Activated CD8-positive, alpha-beta T cell treated with anti-CD3 and anti-CD28 coated beads, Interleukin-2, amount 10 ng/mL, durations not matched to agents 7 days and 5 days (primary cell): ENCODE measurements at regions not wholly inside any gene's neighbourhood (a gene's known extent, or its start where the extent isn't known, plus 50 kb on each side); places are given as distances from the start of the nearest gene placed in this dataset.

ENCODE experiments used
- ATAC-seq: fragments of 150-1000 bp; cut with Tn5 transposase; one replicate; pipeline ENCODE4 v1.10.0; 2021; ENCODE audit warnings: moderate library complexity
- CTCF ChIA-PET: fragments of 350-600 bp; sonication (Branson Sonifier 250); formaldehyde crosslinking; loops from one replicate; lab custom pipeline; 2021; ENCODE audit warnings: antibody characterized with exemption; lab: Charles Lee
- POLR2A ChIA-PET: fragments of 350-600 bp; sonication (Branson Sonifier 250); formaldehyde crosslinking; loops from one replicate; lab custom pipeline; 2021; ENCODE audit warnings: antibody characterized with exemption; lab: Charles Lee
- DNase-seq: peaks from one replicate; pipeline ENCODE4 v3.0.0-alpha.2; 2020
- H3K27ac Mint-ChIP-seq: one replicate; pipeline ENCODE4 v1.8.0; 2021; ENCODE audit warnings: mild to moderate bottlenecking, mixed read lengths
- H3K27me3 Mint-ChIP-seq: one replicate; pipeline ENCODE4 v1.8.0; 2021; ENCODE audit warnings: low read depth, mixed read lengths
- H3K36me3 Mint-ChIP-seq: one replicate; pipeline ENCODE4 v1.8.0; 2021; ENCODE audit warnings: low read depth, mixed read lengths
- H3K4me1 Mint-ChIP-seq: one replicate; pipeline ENCODE4 v1.8.0; 2021; ENCODE audit warnings: low read depth, mixed read lengths
- H3K4me3 Mint-ChIP-seq: one replicate; pipeline ENCODE4 v1.8.0; 2021; ENCODE audit warnings: mild to moderate bottlenecking, mixed read lengths
- H3K9me3 Mint-ChIP-seq: one replicate; pipeline ENCODE4 v1.8.0; 2022; ENCODE audit warnings: mixed read lengths; ENCODE audit not compliant: insufficient read depth

GRCh38 chr2:104290566-104290891, 563.4 kb upstream of the POU3F3 start:
- ChIA-PET CTCF (no interaction called here), POLR2A (no interaction called here)
- DNase-seq (no peak), ATAC-seq (no peak)
- H3K27ac Mint-ChIP-seq: no peak overlapping the region
- no peaks in the 10 kb centered on the region for H3K27me3 Mint-ChIP-seq
- H3K36me3 Mint-ChIP-seq: no peaks in the 10 kb centered on the region
- no peaks in the 10 kb centered on the region for H3K9me3 Mint-ChIP-seq
- no peak overlapping the region for H3K4me3 Mint-ChIP-seq
- H3K4me1 Mint-ChIP-seq: no peaks in the 10 kb centered on the region

- ChIA-PET POLR2A (no interaction called here), CTCF (no interaction called here)
- Mint-ChIP-seq H3K27me3 (no peaks in the 10 kb centered on the region), H3K9me3 (no peaks in the 10 kb centered on the region), H3K4me3 (no peak overlapping the region), H3K4me1 (no peaks in the 10 kb centered on the region), H3K36me3 (no peaks in the 10 kb centered on the region), H3K27ac (no peak overlapping the region)
- no peak for ATAC-seq
- no peak for DNase-seq
Observed at GRCh38 chr2:104312684-104313083, 541.2 kb upstream of the POU3F3 start.

- no peak for ATAC-seq
- ChIA-PET CTCF (no interaction called here), POLR2A (no interaction called here)
- H3K4me1 Mint-ChIP-seq: no peaks in the 10 kb centered on the region
- H3K27me3 Mint-ChIP-seq: peaks cover 7% of the 10 kb centered on the region
- DNase-seq: no peak
- no peak overlapping the region for H3K4me3 Mint-ChIP-seq
- H3K27ac Mint-ChIP-seq: no peak overlapping the region
- no peaks in the 10 kb centered on the region for H3K9me3 Mint-ChIP-seq
- no peaks in the 10 kb centered on the region for H3K36me3 Mint-ChIP-seq
Observed at GRCh38 chr2:104318001-104318665, 535.8 kb upstream of the POU3F3 start.

- H3K4me1 Mint-ChIP-seq: no peaks in the 10 kb centered on the region
- H3K4me3 Mint-ChIP-seq: no peak overlapping the region
- H3K9me3 Mint-ChIP-seq: no peaks in the 10 kb centered on the region
- ChIA-PET CTCF (interaction anchor here (0.7 kb wide), 1 partner anchor 514 kb away, joined by 3 read pairs; no protein-coding TSS in a partner anchor), POLR2A (no interaction called here)
- ATAC-seq (no peak), DNase-seq (no peak)
- no peaks in the 10 kb centered on the region for H3K36me3 Mint-ChIP-seq
- no peak overlapping the region for H3K27ac Mint-ChIP-seq
- H3K27me3 Mint-ChIP-seq: peaks cover 7% of the 10 kb centered on the region
Observed at GRCh38 chr2:104321116-104321795, 532.7 kb upstream of the POU3F3 start.

GRCh38 chr2:104321796-104322349, 532.0 kb upstream of the POU3F3 start:
- H3K36me3 Mint-ChIP-seq: no peaks in the 10 kb centered on the region
- ChIA-PET POLR2A (no interaction called here), CTCF (interaction anchor here (0.7 kb wide), 1 partner anchor 514 kb away, joined by 3 read pairs; no protein-coding TSS in a partner anchor)
- no peak overlapping the region for H3K4me3 Mint-ChIP-seq
- DNase-seq (no peak), ATAC-seq (no peak)
- H3K27ac Mint-ChIP-seq: no peak overlapping the region
- no peaks in the 10 kb centered on the region for H3K9me3 Mint-ChIP-seq
- H3K4me1 Mint-ChIP-seq: no peaks in the 10 kb centered on the region
- H3K27me3 Mint-ChIP-seq: peaks cover 7% of the 10 kb centered on the region

GRCh38 chr2:104332731-104333130, 521.2 kb upstream of the POU3F3 start:
- Mint-ChIP-seq H3K9me3 (no peaks in the 10 kb centered on the region), H3K4me3 (no peak overlapping the region), H3K27ac (no peak overlapping the region), H3K36me3 (no peaks in the 10 kb centered on the region), H3K4me1 (no peaks in the 10 kb centered on the region), H3K27me3 (no peaks in the 10 kb centered on the region)
- DNase-seq (no peak), ATAC-seq (no peak)
- CTCF ChIA-PET: no interaction called here
- POLR2A ChIA-PET: no interaction called here

GRCh38 chr2:104337869-104338268, 516.0 kb upstream of the POU3F3 start:
- H3K4me1 Mint-ChIP-seq: no peaks in the 10 kb centered on the region
- DNase-seq: no peak
- POLR2A ChIA-PET: no interaction called here
- no peaks in the 10 kb centered on the region for H3K27me3 Mint-ChIP-seq
- no peak overlapping the region for H3K4me3 Mint-ChIP-seq
- no peaks in the 10 kb centered on the region for H3K36me3 Mint-ChIP-seq
- H3K27ac Mint-ChIP-seq: no peak overlapping the region
- no peaks in the 10 kb centered on the region for H3K9me3 Mint-ChIP-seq
- CTCF ChIA-PET: no interaction called here
- ATAC-seq: no peak

- Mint-ChIP-seq H3K27me3 (no peaks in the 10 kb centered on the region), H3K36me3 (no peaks in the 10 kb centered on the region), H3K4me1 (no peaks in the 10 kb centered on the region), H3K9me3 (no peaks in the 10 kb centered on the region), H3K4me3 (no peak overlapping the region), H3K27ac (no peak overlapping the region)
- no peak for ATAC-seq
- DNase-seq: no peak
- ChIA-PET CTCF (no interaction called here), POLR2A (no interaction called here)
Observed at GRCh38 chr2:104340162-104340561, 513.8 kb upstream of the POU3F3 start.

- no peaks in the 10 kb centered on the region for H3K4me1 Mint-ChIP-seq
- no peak overlapping the region for H3K4me3 Mint-ChIP-seq
- no peaks in the 10 kb centered on the region for H3K36me3 Mint-ChIP-seq
- no peaks in the 10 kb centered on the region for H3K9me3 Mint-ChIP-seq
- DNase-seq: no peak
- POLR2A ChIA-PET: no interaction called here
- H3K27ac Mint-ChIP-seq: no peak overlapping the region
- CTCF ChIA-PET: no interaction called here
- no peaks in the 10 kb centered on the region for H3K27me3 Mint-ChIP-seq
- ATAC-seq: no peak
Observed at GRCh38 chr2:104340879-104341828, 512.8 kb upstream of the POU3F3 start.

- Mint-ChIP-seq H3K9me3 (no peaks in the 10 kb centered on the region), H3K27ac (no peak overlapping the region), H3K4me3 (no peak overlapping the region), H3K36me3 (no peaks in the 10 kb centered on the region), H3K27me3 (no peaks in the 10 kb centered on the region), H3K4me1 (no peaks in the 10 kb centered on the region)
- DNase-seq (no peak), ATAC-seq (no peak)
- POLR2A ChIA-PET: no interaction called here
- CTCF ChIA-PET: no interaction called here
Observed at GRCh38 chr2:104344306-104344705, 509.6 kb upstream of the POU3F3 start.

GRCh38 chr2:104344985-104345384, 508.9 kb upstream of the POU3F3 start:
- ChIA-PET CTCF (no interaction called here), POLR2A (no interaction called here)
- no peaks in the 10 kb centered on the region for H3K4me1 Mint-ChIP-seq
- no peaks in the 10 kb centered on the region for H3K9me3 Mint-ChIP-seq
- no peaks in the 10 kb centered on the region for H3K36me3 Mint-ChIP-seq
- no peaks in the 10 kb centered on the region for H3K27me3 Mint-ChIP-seq
- ATAC-seq (no peak), DNase-seq (no peak)
- no peak overlapping the region for H3K27ac Mint-ChIP-seq
- no peak overlapping the region for H3K4me3 Mint-ChIP-seq

GRCh38 chr2:104358122-104358521, 495.8 kb upstream of the POU3F3 start:
- Mint-ChIP-seq H3K4me3 (no peak overlapping the region), H3K27ac (no peak overlapping the region), H3K9me3 (no peaks in the 10 kb centered on the region), H3K4me1 (no peaks in the 10 kb centered on the region), H3K36me3 (no peaks in the 10 kb centered on the region), H3K27me3 (no peaks in the 10 kb centered on the region)
- no peak for DNase-seq
- ChIA-PET CTCF (no interaction called here), POLR2A (no interaction called here)
- no peak for ATAC-seq
